ENCODE measurements at regions not wholly inside any gene's neighbourhood (a gene's known extent, or its start where the extent isn't known, plus 50 kb on each side); places are given as distances from the start of the nearest gene placed in this dataset.
A peak's percentile ranks its signal among the peaks of the same experiment; 100 is the strongest.

- Histone ChIP-seq H3K9ac (ENCODE audit: low read depth, low read length) (no peak overlapping the region), H3K18ac (ENCODE audit: low read depth, low read length) (no peak overlapping the region), H2BK5ac (ENCODE audit: low read depth, low read length, poor library complexity, severe bottlenecking) (no peak overlapping the region), H3K23ac (ENCODE audit: low read depth, low read length) (no peak overlapping the region), H3K4ac (ENCODE audit: low read depth, low read length) (no peak overlapping the region), H3K14ac (replicated peaks; ENCODE audit: low read depth, low read length) (no peak overlapping the region), H3K79me1 (ENCODE audit: low read depth in 1 of 2, low read length in 2 of 2) (no peaks in the 10 kb centered on the region), H2AK9ac (replicated peaks; ENCODE audit: low read depth, low read length, poor library complexity) (peak overlapping the region; percentile 5), H2BK20ac (ENCODE audit: low read depth, low read length) (no peak overlapping the region), H2BK15ac (ENCODE audit: low read depth, low read length) (no peak overlapping the region), H4K20me1 (ENCODE audit: insufficient read depth, low read length) (no peaks in the 10 kb centered on the region), H3K4me3 (ENCODE audit: insufficient read depth, low read depth, low read length) (no peak overlapping the region), H2BK120ac (ENCODE audit: low read depth, low read length) (no peak overlapping the region), H3K27ac (ENCODE audit: insufficient read depth, low read length) (no peak overlapping the region), H4K5ac (ENCODE audit: low read depth, low read length) (no peak overlapping the region), H3K9me1 (ENCODE audit: insufficient read depth, low read length) (no peaks in the 10 kb centered on the region), H3K4me1 (ENCODE audit: control insufficient read depth, insufficient read depth, low read length) (no peaks in the 10 kb centered on the region), H2AK5ac (ENCODE audit: low read depth, low read length) (no peak overlapping the region), H4K91ac (ENCODE audit: insufficient read depth, low read depth, low read length) (no peak overlapping the region), H3K36me3 (ENCODE audit: control insufficient read depth, insufficient read depth, low read length) (no peaks in the 10 kb centered on the region), H3K9me3 (ENCODE audit: control insufficient read depth, insufficient read depth, low read length) (0 out of 2 replicates have a peak, but pooled peaks cover 2% of the 10 kb centered on the region), H2AFZ (replicated peaks; ENCODE audit: low read length, poor library complexity) (no peak overlapping the region), H4K8ac (ENCODE audit: low read depth in 2 of 2, low read length in 2 of 2) (no peak overlapping the region), H3K4me2 (ENCODE audit: low read depth, low read length) (no peak overlapping the region), H3K27me3 (ENCODE audit: control insufficient read depth, insufficient read depth, low read length) (peaks cover 13% of the 10 kb centered on the region), H3K56ac (ENCODE audit: extremely low read depth, insufficient read depth, low read length) (no peak overlapping the region)
- dilution Hi-C loops (cut with HindIII; ENCODE audit: low sequenced_read_pairs, unreplicated experiment), result no loop called here
- no peak for TF ChIP-seq RFX5 (IDR thresholded peaks at IDR 0.05; ENCODE audit: low read depth, low read length)
- intact Hi-C loops (cut with micrococcal nuclease), result no loop called here
- DNase-seq (no peak), ATAC-seq (ENCODE audit: low read depth) (no peak)
- in situ Hi-C loops (cut with MboI; ENCODE audit: low sequenced_read_pairs), result no loop called here
- ChIA-PET CTCF (no interaction called here), POLR2A (ENCODE audit: unreplicated experiment) (no interaction called here)
- BruUV-seq (replicated peaks), result no TSS peak
These were observed 174.2 kb downstream of the MID1IP1 start for GRCh38 chrX:38975368-38975942.

Measured in IMR-90 (cell line).